ENCODE measurements at regions not wholly inside any gene's neighbourhood (a gene's known extent, or its start where the extent isn't known, plus 50 kb on each side); places are given as distances from the start of the nearest gene placed in this dataset.
A peak's percentile ranks its signal among the peaks of the same experiment; 100 is the strongest.

DNA sequence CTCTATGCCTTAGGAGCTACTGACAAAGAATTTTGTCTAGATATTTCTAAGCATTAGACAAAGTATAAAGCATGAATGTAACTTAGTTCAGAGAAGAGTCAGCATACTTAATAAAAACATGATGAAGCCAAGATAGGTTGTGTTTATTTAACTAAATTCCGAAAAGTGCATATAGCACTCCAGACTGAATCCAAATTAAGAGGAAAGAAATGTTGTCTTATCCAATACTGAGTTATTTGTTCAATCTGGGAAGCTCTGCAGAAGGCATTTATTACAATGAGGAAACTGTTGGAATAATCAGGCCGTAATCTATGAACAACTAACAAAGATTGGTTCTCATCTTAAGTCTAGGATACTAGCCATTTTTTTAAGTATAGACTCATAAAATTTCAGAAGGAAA lies 100.2 kb downstream of the TNFSF18 start:
- H3K27me3 ChIP-seq (replicated peaks; ENCODE audit: insufficient read depth, low read depth, low read length, poor library complexity), result no peaks in the 10 kb centered on the region
- no TSS peak for BruUV-seq (replicated peaks)
- DNase-seq (ENCODE audit: low spot score), result no peak
- no peaks in the 10 kb centered on the region for H3K9me3 ChIP-seq (ENCODE audit: low read depth, low read length, poor library complexity, severe bottlenecking)
- TF ChIP-seq EZH2 (IDR thresholded peaks at IDR 0.05; ENCODE audit: borderline replicate concordance, low read depth, low read length, poor library complexity, severe bottlenecking), result no peak
- TF ChIP-seq, protein P1, sequence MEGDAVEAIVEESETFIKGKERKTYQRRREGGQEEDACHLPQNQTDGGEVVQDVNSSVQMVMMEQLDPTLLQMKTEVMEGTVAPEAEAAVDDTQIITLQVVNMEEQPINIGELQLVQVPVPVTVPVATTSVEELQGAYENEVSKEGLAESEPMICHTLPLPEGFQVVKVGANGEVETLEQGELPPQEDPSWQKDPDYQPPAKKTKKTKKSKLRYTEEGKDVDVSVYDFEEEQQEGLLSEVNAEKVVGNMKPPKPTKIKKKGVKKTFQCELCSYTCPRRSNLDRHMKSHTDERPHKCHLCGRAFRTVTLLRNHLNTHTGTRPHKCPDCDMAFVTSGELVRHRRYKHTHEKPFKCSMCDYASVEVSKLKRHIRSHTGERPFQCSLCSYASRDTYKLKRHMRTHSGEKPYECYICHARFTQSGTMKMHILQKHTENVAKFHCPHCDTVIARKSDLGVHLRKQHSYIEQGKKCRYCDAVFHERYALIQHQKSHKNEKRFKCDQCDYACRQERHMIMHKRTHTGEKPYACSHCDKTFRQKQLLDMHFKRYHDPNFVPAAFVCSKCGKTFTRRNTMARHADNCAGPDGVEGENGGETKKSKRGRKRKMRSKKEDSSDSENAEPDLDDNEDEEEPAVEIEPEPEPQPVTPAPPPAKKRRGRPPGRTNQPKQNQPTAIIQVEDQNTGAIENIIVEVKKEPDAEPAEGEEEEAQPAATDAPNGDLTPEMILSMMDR (conservative IDR thresholded peaks at IDR 0.05; ENCODE audit: low read depth, low read length), result no peak
- H3K4me1 ChIP-seq (ENCODE audit: insufficient read depth, low read length, poor library complexity, severe bottlenecking), result peaks cover 36% of the 10 kb centered on the region
- H3K4me3 ChIP-seq (ENCODE audit: low read depth, low read length, poor library complexity, severe bottlenecking), result no peak overlapping the region
- no peak overlapping the region for H3K27ac ChIP-seq (ENCODE audit: low read depth, low read length, poor library complexity, severe bottlenecking)
- POLR2A ChIA-PET (ENCODE audit: low non-redundant PET), result no interaction called here
- CTCF ChIA-PET, result no interaction called here
- intact Hi-C loops (cut with micrococcal nuclease; ENCODE audit: unreplicated experiment), result no loop called here
- no peaks in the 10 kb centered on the region for H3K36me3 ChIP-seq (ENCODE audit: insufficient read depth, low read length, poor library complexity, severe bottlenecking)

- ChIA-PET CTCF (no interaction called here), POLR2A (ENCODE audit: low non-redundant PET) (no interaction called here)
- no peak overlapping the region for H3K4me3 ChIP-seq (ENCODE audit: low read depth, low read length, poor library complexity, severe bottlenecking)
- TF ChIP-seq, protein P1 (conservative IDR thresholded peaks at IDR 0.05; ENCODE audit: low read depth, low read length), result no peak
- no peak for TF ChIP-seq EZH2 (IDR thresholded peaks at IDR 0.05; ENCODE audit: borderline replicate concordance, low read depth, low read length, poor library complexity, severe bottlenecking)
- H3K9me3 ChIP-seq (ENCODE audit: low read depth, low read length, poor library complexity, severe bottlenecking), result no peaks in the 10 kb centered on the region
- H3K4me1 ChIP-seq (ENCODE audit: insufficient read depth, low read length, poor library complexity, severe bottlenecking), result peaks cover 46% of the 10 kb centered on the region
- DNase-seq (ENCODE audit: low spot score), result no peak
- H3K27ac ChIP-seq (ENCODE audit: low read depth, low read length, poor library complexity, severe bottlenecking), result no peak overlapping the region
- H3K27me3 ChIP-seq (replicated peaks; ENCODE audit: insufficient read depth, low read depth, low read length, poor library complexity), result no peaks in the 10 kb centered on the region
- no peaks in the 10 kb centered on the region for H3K36me3 ChIP-seq (ENCODE audit: insufficient read depth, low read length, poor library complexity, severe bottlenecking)
- no TSS peak for BruUV-seq (replicated peaks)
- intact Hi-C loops (cut with micrococcal nuclease; ENCODE audit: unreplicated experiment), result no loop called here
Measured at GRCh38 chr1:172951730-172952365, 98.9 kb downstream of the TNFSF18 start.

DNA sequence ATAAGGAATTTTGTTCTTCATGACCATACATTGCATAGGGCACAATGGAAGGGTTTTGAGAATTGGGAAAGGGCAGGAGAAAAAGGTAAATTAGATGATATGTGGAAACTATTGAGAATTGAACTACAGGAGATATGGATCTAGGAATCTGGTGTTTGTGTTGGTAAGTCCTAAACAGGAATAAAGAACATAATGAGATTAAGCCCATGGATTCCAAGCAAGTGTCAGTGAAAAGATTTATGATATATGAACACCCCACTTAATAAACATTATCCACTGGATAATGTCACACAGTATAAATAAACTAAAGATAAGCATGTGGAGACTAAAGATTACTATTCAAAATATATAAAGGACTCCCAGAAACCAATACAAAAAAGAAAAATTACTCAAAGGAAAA lies 98.2 kb downstream of the TNFSF18 start:
- no TSS peak for BruUV-seq (replicated peaks)
- peak; percentile 39 for DNase-seq (ENCODE audit: low spot score)
- Histone ChIP-seq H3K36me3 (ENCODE audit: insufficient read depth, low read length, poor library complexity, severe bottlenecking) (no peaks in the 10 kb centered on the region), H3K27ac (ENCODE audit: low read depth, low read length, poor library complexity, severe bottlenecking) (no peak overlapping the region), H3K9me3 (ENCODE audit: low read depth, low read length, poor library complexity, severe bottlenecking) (no peaks in the 10 kb centered on the region), H3K27me3 (replicated peaks; ENCODE audit: insufficient read depth, low read depth, low read length, poor library complexity) (no peaks in the 10 kb centered on the region), H3K4me3 (ENCODE audit: low read depth, low read length, poor library complexity, severe bottlenecking) (no peak overlapping the region), H3K4me1 (ENCODE audit: insufficient read depth, low read length, poor library complexity, severe bottlenecking) (peaks cover 49% of the 10 kb centered on the region)
- ChIA-PET POLR2A (ENCODE audit: low non-redundant PET) (no interaction called here), CTCF (no interaction called here)
- TF ChIP-seq, protein P1 (conservative IDR thresholded peaks at IDR 0.05; ENCODE audit: low read depth, low read length), result no peak
- no peak for TF ChIP-seq EZH2 (IDR thresholded peaks at IDR 0.05; ENCODE audit: borderline replicate concordance, low read depth, low read length, poor library complexity, severe bottlenecking)
- intact Hi-C loops (cut with micrococcal nuclease; ENCODE audit: unreplicated experiment), result no loop called here
